Ovary (tissue), 3 donors: ENCODE measurements at regions not wholly inside any gene's neighbourhood (a gene's known extent, or its start where the extent isn't known, plus 50 kb on each side); places are given as distances from the start of the nearest gene placed in this dataset.

ENCODE experiments used
- POLR2A ChIP-seq: fragments of 450-650 bp; IDR thresholded peaks from one replicate; pipeline ENCODE4 v1.6.1; 2017; ENCODE audit warnings: antibody characterized with exemption, mild to moderate bottlenecking, moderate library complexity
- TF ChIP-seq, protein P1 (sequence below), 3 donors: fragments of 450-650 bp in 2 of 3; fragments of 200-600 bp in 1 of 3; IDR thresholded peaks; one replicate each; pipeline versions ENCODE4 v1.5.1 to v1.8.0; 2016 to 2022; ENCODE audit warnings: antibody characterized with exemption in 3 of 3, mild to moderate bottlenecking in 1 of 3
- donor health status: DM: no; HTN: no; CAD: no.

DNA sequence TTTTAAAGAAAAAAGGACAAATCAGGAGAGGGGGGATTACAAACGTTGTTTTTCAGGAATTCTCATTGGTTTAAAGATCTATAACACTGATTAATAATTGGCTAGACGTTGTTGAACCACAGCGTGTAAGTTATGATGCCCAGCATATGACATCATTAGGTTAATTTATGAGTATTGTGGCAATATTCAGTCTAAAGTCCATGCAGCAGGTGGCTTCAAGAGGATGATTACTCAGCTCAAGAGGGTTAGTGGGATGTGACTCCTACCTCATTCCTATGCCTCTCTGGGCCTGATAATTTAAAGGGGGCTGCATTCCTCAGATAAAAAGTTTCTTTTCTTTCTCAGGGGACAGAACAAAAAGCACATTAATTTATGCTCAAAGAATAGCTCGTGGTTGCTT is 1309.0 kb downstream of the EPHA7 start:
- TF ChIP-seq, protein P1, sequence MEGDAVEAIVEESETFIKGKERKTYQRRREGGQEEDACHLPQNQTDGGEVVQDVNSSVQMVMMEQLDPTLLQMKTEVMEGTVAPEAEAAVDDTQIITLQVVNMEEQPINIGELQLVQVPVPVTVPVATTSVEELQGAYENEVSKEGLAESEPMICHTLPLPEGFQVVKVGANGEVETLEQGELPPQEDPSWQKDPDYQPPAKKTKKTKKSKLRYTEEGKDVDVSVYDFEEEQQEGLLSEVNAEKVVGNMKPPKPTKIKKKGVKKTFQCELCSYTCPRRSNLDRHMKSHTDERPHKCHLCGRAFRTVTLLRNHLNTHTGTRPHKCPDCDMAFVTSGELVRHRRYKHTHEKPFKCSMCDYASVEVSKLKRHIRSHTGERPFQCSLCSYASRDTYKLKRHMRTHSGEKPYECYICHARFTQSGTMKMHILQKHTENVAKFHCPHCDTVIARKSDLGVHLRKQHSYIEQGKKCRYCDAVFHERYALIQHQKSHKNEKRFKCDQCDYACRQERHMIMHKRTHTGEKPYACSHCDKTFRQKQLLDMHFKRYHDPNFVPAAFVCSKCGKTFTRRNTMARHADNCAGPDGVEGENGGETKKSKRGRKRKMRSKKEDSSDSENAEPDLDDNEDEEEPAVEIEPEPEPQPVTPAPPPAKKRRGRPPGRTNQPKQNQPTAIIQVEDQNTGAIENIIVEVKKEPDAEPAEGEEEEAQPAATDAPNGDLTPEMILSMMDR (IDR thresholded peaks at IDR 0.05) = no peak
- TF ChIP-seq POLR2A = no peak
